Astrocyte (in vitro differentiated cells and primary cell): ENCODE measurements at regions not wholly inside any gene's neighbourhood (a gene's known extent, or its start where the extent isn't known, plus 50 kb on each side); places are given as distances from the start of the nearest gene placed in this dataset.

Experiments used
- CTCF ChIP-seq: IDR thresholded peaks from 2 replicates; pipeline ENCODE4 v1.5.1; 2011; ENCODE audit warnings: low read depth, mild to moderate bottlenecking, inconsistent platforms, low read length, moderate library complexity; ENCODE audit not compliant: insufficient read depth
- EZH2 ChIP-seq: IDR thresholded peaks from 2 replicates; pipeline ENCODE4 v1.6.1; 2012; ENCODE audit warnings: mild to moderate bottlenecking, low read length, inconsistent platforms; ENCODE audit not compliant: insufficient read depth

- TF ChIP-seq CTCF (no peak), EZH2 (no peak)
Observed at GRCh38 chr2:128835342-128835855, 516.7 kb upstream of the HS6ST1 start.
